Subcutaneous abdominal adipose tissue (tissue), 5 donors: ENCODE measurements at regions not wholly inside any gene's neighbourhood (a gene's known extent, or its start where the extent isn't known, plus 50 kb on each side); places are given as distances from the start of the nearest gene placed in this dataset.

Experiments used
- H3K27ac ChIP-seq: one replicate; pipeline ENCODE4 v1.7.0; 2013; ENCODE audit warnings: low read depth, mild to moderate bottlenecking, inconsistent platforms, low read length, moderate library complexity
- H3K27me3 ChIP-seq, 5 donors: one replicate each; pipeline ENCODE4 v1.7.0; 2013; ENCODE audit warnings: low read length in 5 of 5, inconsistent platforms in 1 of 5; ENCODE audit not compliant: control insufficient read depth in 5 of 5, insufficient read depth in 4 of 5
- H3K36me3 ChIP-seq, 5 donors: one replicate each; pipeline ENCODE4 v1.7.0; 2013; ENCODE audit warnings: low read length in 5 of 5; ENCODE audit not compliant: control insufficient read depth in 5 of 5, insufficient read depth in 5 of 5
- H3K4me1 ChIP-seq, 5 donors: one replicate each; pipeline ENCODE4 v1.7.0; 2013; ENCODE audit warnings: low read length in 5 of 5, mild to moderate bottlenecking in 3 of 5, moderate library complexity in 1 of 5; ENCODE audit not compliant: control insufficient read depth in 5 of 5, insufficient read depth in 5 of 5
- H3K4me3 ChIP-seq, 5 donors: one replicate each; pipeline ENCODE4 v1.7.0; 2013; ENCODE audit warnings: low read length in 5 of 5, low read depth in 1 of 5
- H3K9ac ChIP-seq, 5 donors: one replicate each; pipeline ENCODE4 v1.7.0; 2013; ENCODE audit warnings: low read length in 5 of 5, mild to moderate bottlenecking in 4 of 5, moderate library complexity in 3 of 5
- H3K9me3 ChIP-seq, 5 donors: one replicate each; pipeline ENCODE4 v1.7.0; 2013; ENCODE audit warnings: low read length in 5 of 5; ENCODE audit not compliant: control insufficient read depth in 5 of 5
- donor health status: healthy.
- donor health status: healthy.
- donor health status: healthy.
- donor health status: healthy.
- donor health status: healthy.

DNA sequence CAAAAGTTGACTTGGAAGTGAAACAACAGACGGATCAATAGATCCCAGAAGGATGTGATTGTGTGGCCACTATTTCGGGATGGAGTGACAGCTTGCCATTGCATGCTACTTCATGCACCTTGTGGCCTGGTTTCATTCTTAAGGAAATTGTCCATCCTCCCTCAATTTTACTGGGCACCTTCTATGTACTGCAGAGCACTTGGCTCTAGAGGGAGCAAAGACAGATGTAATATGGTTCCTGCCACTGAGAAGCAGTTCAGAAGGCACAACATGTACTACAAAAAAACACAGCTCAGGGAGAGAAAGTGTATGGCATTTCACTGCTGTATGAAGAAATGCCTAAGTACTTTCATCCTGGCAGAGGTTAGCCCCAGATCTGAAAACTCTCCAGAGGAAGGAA is 91.9 kb downstream of the FOXA2 start:
- no peak overlapping the region for H3K4me3 ChIP-seq
- no peak overlapping the region for H3K27ac ChIP-seq
- H3K4me1 ChIP-seq, result no peaks in the 10 kb centered on the region
- H3K36me3 ChIP-seq, result no peaks in the 10 kb centered on the region
- no peaks in the 10 kb centered on the region for H3K9me3 ChIP-seq
- no peak overlapping the region for H3K9ac ChIP-seq
- peaks cover 2 to 14% (median 8%) of the 10 kb centered on the region in 5 donors for H3K27me3 ChIP-seq

DNA sequence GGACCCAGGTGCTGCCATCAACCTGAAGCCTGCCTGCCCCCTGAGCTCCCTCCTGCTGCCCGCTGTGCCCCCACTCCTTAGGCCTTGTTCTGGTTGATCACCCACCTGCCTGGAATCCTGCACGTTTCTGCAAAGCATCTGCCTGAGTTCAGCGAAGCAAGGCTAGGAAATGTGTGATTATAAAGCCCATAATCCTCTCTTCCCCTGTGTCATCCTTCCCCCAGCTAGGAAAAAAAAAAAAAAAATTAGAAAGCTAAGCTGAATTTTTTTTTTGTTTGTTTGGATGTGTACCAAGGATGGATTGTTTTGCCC is 93.2 kb downstream of the FOXA2 start:
- H3K9me3 ChIP-seq, result no peaks in the 10 kb centered on the region
- H3K9ac ChIP-seq, result no peak overlapping the region
- H3K4me1 ChIP-seq, result no peaks in the 10 kb centered on the region
- no peak overlapping the region for H3K27ac ChIP-seq
- H3K4me3 ChIP-seq, result no peak overlapping the region
- H3K27me3 ChIP-seq, result peaks cover 2 to 11% (median 8%) of the 10 kb centered on the region in 5 donors
- no peaks in the 10 kb centered on the region for H3K36me3 ChIP-seq

DNA sequence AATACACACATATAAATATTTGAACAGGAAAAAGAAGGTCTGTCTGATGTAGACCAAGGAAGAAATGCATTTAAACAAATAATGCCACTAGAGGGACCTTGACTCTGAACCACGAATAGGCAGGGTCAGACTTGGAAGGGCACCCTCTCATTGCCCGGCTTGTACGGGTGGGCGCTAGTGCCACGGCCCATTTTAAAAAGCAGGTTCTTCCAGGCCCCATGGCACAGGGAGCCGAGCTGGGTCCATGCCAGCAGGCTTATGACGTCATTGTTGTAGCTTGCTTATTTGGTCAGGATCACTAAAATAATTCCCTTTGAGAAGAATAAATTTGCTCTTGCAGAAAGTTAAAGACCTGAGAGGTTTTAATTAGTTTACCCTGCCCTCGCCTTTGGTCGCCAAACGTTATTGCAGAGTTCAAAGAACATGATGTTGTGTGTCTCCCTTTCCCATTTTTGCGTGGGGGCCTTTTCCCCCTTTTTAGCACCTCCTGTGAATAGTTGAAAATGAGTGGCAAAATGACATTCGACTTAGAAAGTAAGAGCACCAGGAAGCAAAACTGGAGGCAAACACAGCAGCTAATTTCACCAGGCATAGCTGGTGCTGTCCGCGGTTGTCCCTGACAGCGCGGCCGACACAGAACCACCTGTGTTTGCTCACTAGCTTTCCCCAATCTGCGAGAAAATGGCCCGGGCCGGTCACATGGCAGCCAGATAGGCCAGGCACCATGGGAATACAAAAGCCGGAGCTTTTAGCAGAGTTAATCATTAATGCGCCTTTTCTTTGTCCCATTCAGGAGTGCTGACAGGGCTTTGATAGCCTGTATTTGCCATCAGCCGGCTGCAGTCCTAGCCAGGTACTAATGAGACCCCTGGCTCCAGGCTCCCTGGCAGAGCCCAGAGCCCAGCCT is 93.8 kb downstream of the FOXA2 start:
- Histone ChIP-seq H3K9ac (no peak overlapping the region), H3K9me3 (no peaks in the 10 kb centered on the region), H3K36me3 (no peaks in the 10 kb centered on the region), H3K4me1 (no peaks in the 10 kb centered on the region), H3K4me3 (no peak overlapping the region), H3K27ac (no peak overlapping the region), H3K27me3 (peaks cover 2 to 11% (median 8%) of the 10 kb centered on the region in 5 donors)

DNA sequence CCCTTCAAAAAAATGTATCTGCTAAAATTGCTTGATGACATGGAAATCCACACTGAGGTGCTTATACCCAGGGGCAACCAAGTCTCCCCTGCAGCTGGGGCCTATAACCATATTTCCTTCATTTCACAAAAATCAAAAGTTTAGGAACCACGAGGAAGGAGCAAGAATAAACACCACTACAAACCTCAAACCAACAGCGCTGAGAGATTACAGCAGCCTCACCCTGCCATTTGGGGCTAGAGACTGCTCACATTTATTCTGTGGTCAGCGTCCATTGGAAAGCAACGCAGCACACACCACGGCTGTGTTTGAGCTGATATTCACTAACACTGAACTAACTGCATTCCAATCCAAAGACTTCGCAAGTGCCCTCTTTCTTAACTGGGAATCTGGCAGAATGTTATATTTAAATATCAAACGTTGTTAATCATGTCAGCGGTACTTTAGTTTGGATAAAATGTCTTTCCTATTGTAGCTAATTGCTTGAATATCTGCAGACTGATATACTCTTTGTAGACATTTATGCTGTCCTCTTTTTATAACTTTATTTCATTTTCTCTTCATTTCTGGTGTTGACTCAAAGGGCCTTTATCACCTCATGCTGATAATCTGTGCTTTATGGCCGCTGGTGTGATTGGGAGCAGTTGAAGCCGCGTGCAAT is 94.6 kb downstream of the FOXA2 start:
- Histone ChIP-seq H3K9me3 (no peaks in the 10 kb centered on the region), H3K9ac (no peak overlapping the region), H3K4me1 (no peaks in the 10 kb centered on the region), H3K36me3 (no peaks in the 10 kb centered on the region), H3K27me3 (peaks cover 2 to 11% (median 8%) of the 10 kb centered on the region in 5 donors), H3K4me3 (no peak overlapping the region), H3K27ac (no peak overlapping the region)

DNA sequence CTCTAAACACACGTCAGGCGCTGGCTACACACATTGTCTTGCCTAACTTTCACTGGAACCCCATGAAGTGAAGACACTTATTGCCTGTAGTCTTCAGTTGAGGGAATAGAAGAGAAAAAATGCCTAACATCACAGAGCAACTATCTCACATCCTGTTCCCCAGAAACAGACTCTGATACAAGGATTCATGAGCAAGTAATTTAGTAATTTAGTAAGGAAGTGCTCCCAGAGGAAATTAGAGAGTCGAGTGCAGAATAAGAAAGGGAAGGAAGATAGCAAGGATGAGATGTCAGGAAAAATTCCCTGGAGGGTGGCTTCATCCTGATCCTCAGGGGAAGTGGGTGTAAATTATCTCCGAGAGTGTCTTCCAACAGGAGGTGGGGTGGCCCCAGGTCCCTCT is 104.0 kb downstream of the FOXA2 start:
- H3K4me1 ChIP-seq, result no peaks in the 10 kb centered on the region
- peaks cover 0 to 4% (median 0%) of the 10 kb centered on the region in 5 donors for H3K9me3 ChIP-seq
- no peak overlapping the region for H3K27ac ChIP-seq
- H3K4me3 ChIP-seq, result no peak overlapping the region
- H3K27me3 ChIP-seq, result peaks cover 0 to 3% (median 0%) of the 10 kb centered on the region in 5 donors
- H3K9ac ChIP-seq, result no peak overlapping the region
- no peaks in the 10 kb centered on the region for H3K36me3 ChIP-seq

DNA sequence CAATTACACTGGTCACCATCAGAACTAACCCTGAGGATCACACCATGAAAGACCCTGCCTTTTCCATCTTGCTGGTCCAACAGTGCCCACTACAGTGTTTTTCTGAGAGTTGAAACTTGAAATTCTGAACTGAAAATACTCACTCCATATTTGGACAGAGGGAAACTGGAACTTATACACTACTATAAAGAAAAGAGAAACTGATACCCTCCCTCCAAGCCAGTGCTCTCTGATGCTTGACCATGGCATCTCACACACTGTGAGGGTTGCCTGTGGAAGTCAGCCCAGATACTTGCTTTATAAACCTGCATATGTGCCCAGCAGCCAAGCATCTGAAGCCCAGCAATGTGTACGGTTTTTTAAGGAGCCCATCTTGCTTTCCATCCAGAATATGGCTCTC is 108.7 kb downstream of the FOXA2 start:
- no peak overlapping the region for H3K4me3 ChIP-seq
- no peak overlapping the region for H3K27ac ChIP-seq
- H3K4me1 ChIP-seq, result no peaks in the 10 kb centered on the region
- no peaks in the 10 kb centered on the region for H3K36me3 ChIP-seq
- H3K9ac ChIP-seq, result no peak overlapping the region
- H3K27me3 ChIP-seq, result peaks cover 0 to 3% (median 0%) of the 10 kb centered on the region in 5 donors
- H3K9me3 ChIP-seq, result peaks cover 0 to 4% (median 0%) of the 10 kb centered on the region in 5 donors

DNA sequence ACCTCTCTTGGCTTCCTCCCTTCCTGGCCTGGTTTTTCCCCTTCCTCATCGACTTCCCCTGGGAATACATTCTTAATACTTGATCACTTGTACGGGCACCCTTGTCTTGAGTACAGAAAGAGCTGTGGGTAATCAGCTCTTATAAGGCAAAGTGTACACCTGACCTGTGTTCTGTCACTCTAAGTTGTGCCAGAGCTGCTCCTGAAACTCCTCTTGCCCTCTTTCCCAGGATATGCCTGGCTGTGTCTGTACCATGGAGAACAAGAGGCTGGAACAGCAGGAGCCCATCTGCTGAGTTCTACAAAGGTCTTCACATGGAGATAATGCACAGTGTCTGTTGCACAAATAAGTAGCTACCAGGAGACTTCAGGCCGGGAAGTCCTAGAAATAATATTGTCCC is 110.1 kb downstream of the FOXA2 start:
- Histone ChIP-seq H3K27ac (no peak overlapping the region), H3K9me3 (peaks cover 0 to 4% (median 0%) of the 10 kb centered on the region in 5 donors), H3K4me3 (no peak overlapping the region), H3K9ac (no peak overlapping the region), H3K36me3 (no peaks in the 10 kb centered on the region), H3K27me3 (peaks cover 0 to 3% (median 0%) of the 10 kb centered on the region in 5 donors), H3K4me1 (peaks cover 0 to 1% (median 0%) of the 10 kb centered on the region in 5 donors)

DNA sequence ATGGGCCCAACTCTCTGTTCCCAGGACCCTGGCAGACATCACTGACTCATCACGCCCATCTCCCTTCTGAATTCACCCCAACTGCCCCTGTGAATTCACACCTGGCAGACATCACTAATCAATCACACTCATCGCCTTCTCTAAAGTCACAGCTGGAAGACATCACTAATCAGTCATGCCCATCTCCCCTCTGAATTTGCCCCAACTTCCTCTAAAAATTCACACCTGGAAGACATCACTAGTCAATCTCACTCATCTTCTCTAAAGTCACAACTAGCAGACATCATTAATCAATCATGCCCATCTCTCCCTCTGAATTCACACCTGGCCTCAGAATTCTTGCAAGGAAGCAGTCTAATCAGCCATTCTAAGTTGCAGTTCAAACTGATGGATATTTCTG is 111.1 kb downstream of the FOXA2 start:
- Histone ChIP-seq H3K27me3 (peaks cover 0 to 3% (median 0%) of the 10 kb centered on the region in 5 donors), H3K27ac (no peak overlapping the region), H3K9me3 (no peaks in the 10 kb centered on the region), H3K36me3 (no peaks in the 10 kb centered on the region), H3K4me1 (peaks cover 0 to 5% (median 0%) of the 10 kb centered on the region in 5 donors), H3K4me3 (no peak overlapping the region), H3K9ac (no peak overlapping the region)

DNA sequence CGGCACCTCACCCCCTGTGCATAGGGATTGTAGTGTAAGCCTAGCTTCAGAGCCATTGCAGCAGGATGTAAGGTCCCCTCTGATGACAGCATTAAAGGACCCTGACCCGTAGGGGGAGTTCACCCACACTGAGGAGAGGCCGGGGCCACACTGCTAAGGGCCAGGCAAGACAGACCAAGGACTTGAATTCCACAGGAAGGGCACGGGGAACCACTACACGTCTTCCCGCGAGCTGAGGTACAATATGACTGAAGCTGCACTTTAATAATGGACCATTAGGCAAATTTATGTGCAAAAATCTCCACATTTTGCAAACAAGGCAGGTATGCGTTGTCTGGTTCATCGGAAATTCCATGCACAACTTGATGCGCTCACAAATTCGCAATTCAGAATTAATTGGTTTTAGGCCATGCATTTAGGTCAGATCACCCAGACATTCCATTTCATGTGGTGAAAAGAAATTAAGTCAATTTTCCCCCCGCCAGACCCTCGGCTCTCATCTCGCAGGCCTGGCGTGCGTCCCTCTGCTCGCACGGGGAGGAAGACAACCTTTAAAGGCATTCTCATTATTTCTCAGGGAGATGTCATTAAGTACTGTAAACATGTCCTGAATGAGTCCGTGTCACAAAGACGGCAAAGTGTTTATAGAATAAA is 111.8 kb downstream of the FOXA2 start:
- Histone ChIP-seq H3K27ac (no peak overlapping the region), H3K9ac (no peak overlapping the region)

More for the DNA sequence above, 111.8 kb downstream of the FOXA2 start:
- Histone ChIP-seq H3K27me3 (peaks cover 0 to 3% (median 0%) of the 10 kb centered on the region in 5 donors), H3K9me3 (no peaks in the 10 kb centered on the region), H3K4me1 (peaks cover 0 to 5% (median 0%) of the 10 kb centered on the region in 5 donors), H3K36me3 (no peaks in the 10 kb centered on the region), H3K4me3 (no peak overlapping the region)
